ENCODE measurements at regions not wholly inside any gene's neighbourhood (a gene's known extent, or its start where the extent isn't known, plus 50 kb on each side); places are given as distances from the start of the nearest gene placed in this dataset.
A peak's percentile ranks its signal among the peaks of the same experiment; 100 is the strongest.

- ChIA-PET CTCF (no interaction called here), POLR2A (no interaction called here)
- ATAC-seq, result no peak
- H3K27ac Mint-ChIP-seq, result no peak overlapping the region
- DNase-seq, result no peak
- H3K4me3 Mint-ChIP-seq, result no peak overlapping the region
- H3K4me1 Mint-ChIP-seq, result no peaks in the 10 kb centered on the region
- H3K36me3 Mint-ChIP-seq (ENCODE audit: low read depth), result no peaks in the 10 kb centered on the region
- intact Hi-C loops (cut with DNase I, micrococcal nuclease), result no loop called here
- H3K27me3 Mint-ChIP-seq, result no peaks in the 10 kb centered on the region
- peaks cover 2% of the 10 kb centered on the region for H3K9me3 Mint-ChIP-seq (ENCODE audit: low read depth)
Measured at GRCh38 chr10:24793648-24794379, 70.1 kb upstream of the ARHGAP21 start.

GRCh38 chr10:24792638-24793037 lies 69.0 kb upstream of the ARHGAP21 start:
- ChIA-PET POLR2A (no interaction called here), CTCF (no interaction called here)
- Mint-ChIP-seq H3K4me1 (no peaks in the 10 kb centered on the region), H3K27me3 (no peaks in the 10 kb centered on the region), H3K4me3 (no peak overlapping the region), H3K36me3 (ENCODE audit: low read depth) (no peaks in the 10 kb centered on the region), H3K27ac (no peak overlapping the region), H3K9me3 (ENCODE audit: low read depth) (peaks cover 2% of the 10 kb centered on the region)
- no peak for ATAC-seq
- intact Hi-C loops (cut with DNase I, micrococcal nuclease), result no loop called here
- no peak for DNase-seq

- ChIA-PET POLR2A (no interaction called here), CTCF (interaction anchor here (0.6 kb wide), 1 partner anchor 10 kb away, joined by 3 read pairs; no protein-coding TSS in a partner anchor)
- no peak for ATAC-seq
- intact Hi-C loops (cut with DNase I, micrococcal nuclease), result no loop called here
- Mint-ChIP-seq H3K27ac (no peak overlapping the region), H3K27me3 (no peaks in the 10 kb centered on the region), H3K4me1 (no peaks in the 10 kb centered on the region), H3K36me3 (ENCODE audit: low read depth) (no peaks in the 10 kb centered on the region), H3K4me3 (no peak overlapping the region), H3K9me3 (ENCODE audit: low read depth) (peaks cover 2% of the 10 kb centered on the region)
- no peak for DNase-seq
Measured at GRCh38 chr10:24791084-24791726, 67.5 kb upstream of the ARHGAP21 start.

DNA sequence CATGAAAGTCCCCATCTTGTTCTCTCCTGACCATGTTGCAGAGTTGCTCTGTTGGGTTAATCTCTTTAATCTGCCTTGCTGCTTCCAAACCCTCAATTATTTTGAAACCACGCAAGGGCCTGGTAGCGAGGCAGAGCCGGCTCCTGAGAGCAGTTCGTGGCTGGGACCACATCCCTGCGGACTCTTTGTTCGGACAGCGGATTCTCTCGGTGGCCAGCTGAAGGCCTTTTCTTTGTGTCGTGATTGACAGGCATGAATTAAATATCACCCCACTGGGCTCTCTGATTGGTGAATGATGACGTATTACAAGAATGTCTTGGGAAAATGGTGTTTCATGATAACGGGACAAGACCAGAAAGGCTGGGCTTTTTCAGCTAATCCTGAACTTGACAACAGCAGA lies 66.9 kb upstream of the ARHGAP21 start:
- peaks cover 2% of the 10 kb centered on the region for H3K9me3 Mint-ChIP-seq (ENCODE audit: low read depth)
- no peaks in the 10 kb centered on the region for H3K27me3 Mint-ChIP-seq
- DNase-seq (no peak), ATAC-seq (no peak)
- intact Hi-C loops (cut with DNase I, micrococcal nuclease), result no loop called here
- no peak overlapping the region for H3K27ac Mint-ChIP-seq
- H3K4me1 Mint-ChIP-seq, result no peaks in the 10 kb centered on the region
- ChIA-PET POLR2A (no interaction called here), CTCF (interaction anchor here (0.6 to 0.7 kb wide), 2 partner anchors 11 to 39 kb away, joined by 3 read pairs; no protein-coding TSS in a partner anchor)
- no peak overlapping the region for H3K4me3 Mint-ChIP-seq
- no peaks in the 10 kb centered on the region for H3K36me3 Mint-ChIP-seq (ENCODE audit: low read depth)

DNA sequence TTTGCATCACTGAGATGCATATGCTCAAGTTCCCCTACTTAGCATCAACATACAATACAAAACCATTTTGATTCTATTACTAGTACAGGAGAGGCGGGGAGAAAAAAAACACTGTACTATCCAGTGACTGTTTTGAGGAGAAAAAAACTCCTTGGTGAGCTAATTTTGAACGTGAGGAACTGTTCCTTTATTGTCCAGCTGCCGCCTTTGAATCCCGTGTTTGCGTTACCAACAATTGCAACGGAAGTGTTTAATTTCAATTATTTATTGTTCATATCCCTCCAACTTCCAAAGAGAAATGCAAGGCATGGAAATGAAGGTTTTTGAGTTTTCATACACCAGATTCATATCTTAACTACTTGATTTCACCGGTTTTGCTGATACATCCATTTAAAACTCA lies 66.4 kb upstream of the ARHGAP21 start:
- ChIA-PET CTCF (interaction anchor here (0.7 kb wide), 1 partner anchor 38 kb away, joined by 3 read pairs; no protein-coding TSS in a partner anchor), POLR2A (no interaction called here)
- Mint-ChIP-seq H3K27ac (no peak overlapping the region), H3K4me1 (no peaks in the 10 kb centered on the region), H3K9me3 (ENCODE audit: low read depth) (peaks cover 2% of the 10 kb centered on the region), H3K36me3 (ENCODE audit: low read depth) (no peaks in the 10 kb centered on the region), H3K4me3 (no peak overlapping the region), H3K27me3 (no peaks in the 10 kb centered on the region)
- intact Hi-C loops (cut with DNase I, micrococcal nuclease), result no loop called here
- DNase-seq, result no peak
- ATAC-seq, result no peak

DNA sequence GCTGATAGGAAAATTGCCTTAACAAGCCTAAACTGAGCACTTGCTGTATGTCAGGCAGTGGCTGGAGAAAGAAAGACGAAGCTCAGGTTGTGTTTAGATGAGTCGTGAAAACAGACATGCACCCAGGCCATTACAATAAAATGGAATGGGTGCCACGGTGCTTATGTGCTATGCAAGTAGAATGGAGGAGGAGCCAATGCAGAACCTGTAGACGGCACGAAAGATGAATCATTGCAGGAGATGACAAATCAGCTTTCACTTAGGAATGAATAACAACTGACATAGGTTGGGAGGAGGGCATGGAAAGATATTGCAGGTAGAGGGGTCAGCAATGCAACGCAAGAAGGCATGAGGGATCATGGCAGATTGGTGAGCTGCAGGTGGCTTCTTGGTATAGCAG lies 61.2 kb upstream of the ARHGAP21 start:
- intact Hi-C loops (cut with DNase I, micrococcal nuclease), result no loop called here
- H3K27me3 Mint-ChIP-seq, result peaks cover 2% of the 10 kb centered on the region
- no peak overlapping the region for H3K27ac Mint-ChIP-seq
- no peak overlapping the region for H3K4me3 Mint-ChIP-seq
- CTCF ChIA-PET, result interaction anchor here (1.0 to 1.6 kb wide), 3 partner anchors 10 to 47 kb away, joined by 3 to 4 read pairs (median 3); no protein-coding TSS in a partner anchor
- DNase-seq, result peak; percentile 8
- H3K9me3 Mint-ChIP-seq (ENCODE audit: low read depth), result no peaks in the 10 kb centered on the region
- POLR2A ChIA-PET, result no interaction called here
- H3K36me3 Mint-ChIP-seq (ENCODE audit: low read depth), result peaks cover 2% of the 10 kb centered on the region
- no peaks in the 10 kb centered on the region for H3K4me1 Mint-ChIP-seq
- ATAC-seq, result peak; percentile 53

DNA sequence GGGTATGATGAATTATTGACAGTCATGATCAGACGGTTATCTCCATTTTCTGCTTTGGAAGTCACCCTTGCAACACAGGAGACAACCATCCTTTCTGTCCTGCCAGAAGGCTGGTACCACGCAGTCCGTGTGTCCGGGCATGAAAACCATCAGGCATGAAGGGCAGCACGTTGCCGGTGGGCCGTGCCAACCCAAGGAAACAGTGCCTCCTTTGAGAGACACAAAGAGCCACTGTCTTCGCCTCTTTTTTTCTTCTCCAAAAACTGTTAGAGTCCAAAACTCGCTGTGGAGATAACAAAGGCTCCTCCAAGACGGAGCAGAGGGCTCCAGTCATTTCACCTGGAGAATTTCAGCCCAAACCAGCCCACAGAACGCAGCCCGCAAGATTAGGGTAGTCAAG lies 60.4 kb upstream of the ARHGAP21 start:
- Mint-ChIP-seq H3K27me3 (peaks cover 2% of the 10 kb centered on the region), H3K9me3 (ENCODE audit: low read depth) (no peaks in the 10 kb centered on the region), H3K4me3 (no peak overlapping the region), H3K27ac (no peak overlapping the region), H3K36me3 (ENCODE audit: low read depth) (peaks cover 2% of the 10 kb centered on the region), H3K4me1 (no peaks in the 10 kb centered on the region)
- CTCF ChIA-PET, result interaction anchor here (1.6 kb wide), 1 partner anchor 10 kb away, joined by 4 read pairs; no protein-coding TSS in a partner anchor
- ATAC-seq (no peak), DNase-seq (no peak)
- intact Hi-C loops (cut with DNase I, micrococcal nuclease), result no loop called here
- POLR2A ChIA-PET, result no interaction called here

DNA sequence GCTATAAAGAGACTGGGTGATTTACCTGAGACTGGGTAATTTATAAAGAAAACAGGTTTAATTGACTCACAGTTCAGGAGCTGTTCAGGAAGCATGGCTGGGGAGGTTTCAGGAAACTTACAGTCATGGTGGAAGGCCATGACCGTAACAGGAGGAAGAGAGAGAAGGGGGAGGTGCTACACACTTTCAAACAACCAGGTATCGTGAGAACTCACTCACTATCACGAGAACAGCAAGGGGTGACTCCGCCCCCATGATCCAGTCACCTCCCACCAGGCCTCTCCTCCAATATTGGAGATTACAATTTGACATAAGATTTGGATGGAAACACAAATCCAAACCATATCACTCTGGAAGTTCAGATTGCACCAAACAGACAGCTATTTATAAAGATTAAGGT lies 59.8 kb upstream of the ARHGAP21 start:
- peaks cover 2% of the 10 kb centered on the region for H3K36me3 Mint-ChIP-seq (ENCODE audit: low read depth)
- no peak for DNase-seq
- H3K27me3 Mint-ChIP-seq, result peaks cover 2% of the 10 kb centered on the region
- H3K27ac Mint-ChIP-seq, result no peak overlapping the region
- ATAC-seq, result no peak
- no peaks in the 10 kb centered on the region for H3K9me3 Mint-ChIP-seq (ENCODE audit: low read depth)
- POLR2A ChIA-PET, result no interaction called here
- no peak overlapping the region for H3K4me3 Mint-ChIP-seq
- no peaks in the 10 kb centered on the region for H3K4me1 Mint-ChIP-seq
- CTCF ChIA-PET, result interaction anchor here (0.5 to 1.6 kb wide), 2 partner anchors 9 to 1981 kb away, joined by 3 to 4 read pairs; no protein-coding TSS in a partner anchor
- intact Hi-C loops (cut with DNase I, micrococcal nuclease), result no loop called here

GRCh38 chr10:24779737-24780136 lies 56.0 kb upstream of the ARHGAP21 start:
- peaks cover 2% of the 10 kb centered on the region for H3K27me3 Mint-ChIP-seq

DNA sequence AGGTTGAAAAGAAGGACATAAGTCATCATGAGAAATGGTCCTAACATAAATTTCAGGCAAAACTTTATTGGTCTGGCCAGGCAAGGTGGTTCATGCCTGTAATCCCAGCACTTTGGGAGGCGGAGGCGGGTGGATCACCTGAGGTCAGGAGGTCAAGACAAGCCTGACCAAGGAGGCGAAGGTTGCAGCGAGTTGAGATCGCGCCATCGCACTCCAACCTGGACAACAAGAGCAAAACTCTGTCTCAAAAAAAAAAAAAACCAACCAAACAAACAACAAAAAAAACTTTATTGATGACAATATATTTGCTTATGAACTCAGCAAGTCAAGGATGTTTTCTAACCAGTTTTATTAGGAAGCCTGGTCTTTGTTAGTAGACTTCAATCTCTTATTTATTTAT lies 54.6 kb upstream of the ARHGAP21 start:
- H3K4me1 Mint-ChIP-seq, result peaks cover 13% of the 10 kb centered on the region

More at GRCh38 chr10:24779737-24780136, 56.0 kb upstream of the ARHGAP21 start:
- Mint-ChIP-seq H3K27ac (no peak overlapping the region), H3K36me3 (ENCODE audit: low read depth) (peaks cover 2% of the 10 kb centered on the region), H3K4me1 (peaks cover 13% of the 10 kb centered on the region), H3K4me3 (no peak overlapping the region), H3K9me3 (ENCODE audit: low read depth) (no peaks in the 10 kb centered on the region)
- intact Hi-C loops (cut with DNase I, micrococcal nuclease), result no loop called here
- POLR2A ChIA-PET, result no interaction called here
- DNase-seq (no peak), ATAC-seq (no peak)
- CTCF ChIA-PET, result interaction anchor here (0.9 kb wide), 1 partner anchor 9 kb away, joined by 3 read pairs; no protein-coding TSS in a partner anchor

DNA sequence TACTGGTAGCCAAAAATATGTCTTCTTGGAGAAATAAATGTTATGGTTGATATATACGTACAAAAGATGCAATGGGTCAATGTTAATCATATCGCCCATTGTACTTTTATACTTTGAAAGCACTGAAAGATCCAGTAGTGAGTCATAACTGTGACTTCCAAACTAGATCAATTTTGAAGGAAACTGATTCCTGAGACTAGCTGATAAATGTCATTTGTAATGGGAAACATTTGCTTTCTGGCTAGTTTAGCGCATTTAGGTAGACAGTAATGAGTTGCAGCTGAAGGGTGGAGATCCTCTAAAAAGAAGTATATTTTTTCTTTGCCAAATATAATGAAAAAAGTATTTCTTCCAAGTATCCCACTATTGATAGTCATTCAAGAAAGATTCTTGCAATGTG lies 53.5 kb upstream of the ARHGAP21 start:
- no peaks in the 10 kb centered on the region for H3K9me3 Mint-ChIP-seq (ENCODE audit: low read depth)
- no peak overlapping the region for H3K27ac Mint-ChIP-seq
- DNase-seq (no peak), ATAC-seq (no peak)
- no peaks in the 10 kb centered on the region for H3K27me3 Mint-ChIP-seq
- ChIA-PET POLR2A (no interaction called here), CTCF (no interaction called here)
- H3K4me1 Mint-ChIP-seq, result peaks cover 13% of the 10 kb centered on the region
- intact Hi-C loops (cut with DNase I, micrococcal nuclease), result no loop called here
- no peaks in the 10 kb centered on the region for H3K36me3 Mint-ChIP-seq (ENCODE audit: low read depth)
- no peak overlapping the region for H3K4me3 Mint-ChIP-seq

More for the DNA sequence above, 54.6 kb upstream of the ARHGAP21 start:
- intact Hi-C loops (cut with DNase I, micrococcal nuclease), result no loop called here
- POLR2A ChIA-PET, result no interaction called here
- ATAC-seq (no peak), DNase-seq (no peak)
- H3K27me3 Mint-ChIP-seq, result peaks cover 2% of the 10 kb centered on the region
- no peak overlapping the region for H3K4me3 Mint-ChIP-seq
- H3K27ac Mint-ChIP-seq, result no peak overlapping the region
- H3K36me3 Mint-ChIP-seq (ENCODE audit: low read depth), result peaks cover 2% of the 10 kb centered on the region
- CTCF ChIA-PET, result no interaction called here
- no peaks in the 10 kb centered on the region for H3K9me3 Mint-ChIP-seq (ENCODE audit: low read depth)
